ENCODE measurements at regions not wholly inside any gene's neighbourhood (a gene's known extent, or its start where the extent isn't known, plus 50 kb on each side); places are given as distances from the start of the nearest gene placed in this dataset.

DNA sequence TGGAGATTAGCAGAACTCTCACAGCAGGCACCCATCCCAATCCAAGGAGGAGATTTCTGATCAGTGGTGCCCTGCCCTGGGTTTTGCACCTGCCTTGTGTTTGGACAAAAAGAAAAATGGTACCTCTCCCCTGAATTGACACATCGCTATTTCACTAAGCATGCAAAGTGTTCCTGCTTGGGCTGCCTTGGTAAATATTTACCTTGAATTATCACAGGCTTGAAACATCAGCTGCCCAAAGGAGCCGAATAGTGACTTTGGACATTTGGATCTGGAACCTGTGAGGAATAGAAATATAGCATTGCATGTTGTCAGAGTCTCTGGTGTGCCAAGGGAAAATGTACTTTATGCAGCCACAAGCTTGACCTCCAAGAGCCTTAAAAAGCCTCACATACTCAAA lies 926.4 kb upstream of the FANCL start:
- no peak for TF ChIP-seq CHD1 (IDR thresholded peaks at IDR 0.05; ENCODE audit: low read depth, low read length)
- TF ChIP-seq, protein P1, sequence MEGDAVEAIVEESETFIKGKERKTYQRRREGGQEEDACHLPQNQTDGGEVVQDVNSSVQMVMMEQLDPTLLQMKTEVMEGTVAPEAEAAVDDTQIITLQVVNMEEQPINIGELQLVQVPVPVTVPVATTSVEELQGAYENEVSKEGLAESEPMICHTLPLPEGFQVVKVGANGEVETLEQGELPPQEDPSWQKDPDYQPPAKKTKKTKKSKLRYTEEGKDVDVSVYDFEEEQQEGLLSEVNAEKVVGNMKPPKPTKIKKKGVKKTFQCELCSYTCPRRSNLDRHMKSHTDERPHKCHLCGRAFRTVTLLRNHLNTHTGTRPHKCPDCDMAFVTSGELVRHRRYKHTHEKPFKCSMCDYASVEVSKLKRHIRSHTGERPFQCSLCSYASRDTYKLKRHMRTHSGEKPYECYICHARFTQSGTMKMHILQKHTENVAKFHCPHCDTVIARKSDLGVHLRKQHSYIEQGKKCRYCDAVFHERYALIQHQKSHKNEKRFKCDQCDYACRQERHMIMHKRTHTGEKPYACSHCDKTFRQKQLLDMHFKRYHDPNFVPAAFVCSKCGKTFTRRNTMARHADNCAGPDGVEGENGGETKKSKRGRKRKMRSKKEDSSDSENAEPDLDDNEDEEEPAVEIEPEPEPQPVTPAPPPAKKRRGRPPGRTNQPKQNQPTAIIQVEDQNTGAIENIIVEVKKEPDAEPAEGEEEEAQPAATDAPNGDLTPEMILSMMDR (IDR thresholded peaks at IDR 0.05; ENCODE audit: control extremely low read depth in 1 of 3, insufficient read depth in 1 of 3, low read depth in 1 of 3, low read length in 3 of 3), result no peak
- no peak for TF ChIP-seq EZH2 (IDR thresholded peaks at IDR 0.05; ENCODE audit: low read depth, low read length, severe bottlenecking)
- no peak for TF ChIP-seq ZNF274 (IDR thresholded peaks at IDR 0.05; ENCODE audit: borderline replicate concordance, extremely low read depth, low read length)
- TF ChIP-seq YY1 (IDR thresholded peaks at IDR 0.05; ENCODE audit: low read depth, low read length), result no peak
- TF ChIP-seq, protein P2, sequence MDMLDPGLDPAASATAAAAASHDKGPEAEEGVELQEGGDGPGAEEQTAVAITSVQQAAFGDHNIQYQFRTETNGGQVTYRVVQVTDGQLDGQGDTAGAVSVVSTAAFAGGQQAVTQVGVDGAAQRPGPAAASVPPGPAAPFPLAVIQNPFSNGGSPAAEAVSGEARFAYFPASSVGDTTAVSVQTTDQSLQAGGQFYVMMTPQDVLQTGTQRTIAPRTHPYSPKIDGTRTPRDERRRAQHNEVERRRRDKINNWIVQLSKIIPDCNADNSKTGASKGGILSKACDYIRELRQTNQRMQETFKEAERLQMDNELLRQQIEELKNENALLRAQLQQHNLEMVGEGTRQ (IDR thresholded peaks at IDR 0.05; ENCODE audit: low read length), result no peak
- TF ChIP-seq, protein P3, sequence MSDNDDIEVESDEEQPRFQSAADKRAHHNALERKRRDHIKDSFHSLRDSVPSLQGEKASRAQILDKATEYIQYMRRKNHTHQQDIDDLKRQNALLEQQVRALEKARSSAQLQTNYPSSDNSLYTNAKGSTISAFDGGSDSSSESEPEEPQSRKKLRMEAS (IDR thresholded peaks at IDR 0.05), result no peak
